GM21619 (cell line): ENCODE measurements at regions not wholly inside any gene's neighbourhood (a gene's known extent, or its start where the extent isn't known, plus 50 kb on each side); places are given as distances from the start of the nearest gene placed in this dataset.
A peak's percentile ranks its signal among the peaks of the same experiment; 100 is the strongest.

Experiments used
- ATAC-seq: cut with Tn5 transposase; IDR thresholded peaks from one replicate; pipeline ENCODE4 v1.9.1; 2021; ENCODE audit not compliant: unreplicated experiment

DNA sequence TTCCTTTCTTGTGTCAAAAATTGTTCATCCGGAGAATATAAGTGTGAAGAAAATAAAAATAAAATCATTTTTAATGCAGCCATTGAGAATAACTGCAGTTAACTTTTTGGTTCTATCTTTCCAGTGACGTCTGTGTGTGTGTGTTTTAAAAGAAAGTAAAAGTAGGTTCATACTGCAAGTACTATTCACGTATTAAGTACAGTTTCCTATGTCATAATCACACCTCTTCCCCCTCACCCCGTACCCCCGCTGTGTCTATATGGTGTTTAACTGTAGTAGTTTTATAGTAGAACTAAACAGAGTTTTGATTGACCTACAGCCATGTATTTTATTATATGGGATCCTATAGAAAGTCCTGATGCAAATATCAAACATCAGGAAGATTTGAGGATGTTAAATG lies 78.5 kb upstream of the CLCN4 start:
- ATAC-seq = no peak

DNA sequence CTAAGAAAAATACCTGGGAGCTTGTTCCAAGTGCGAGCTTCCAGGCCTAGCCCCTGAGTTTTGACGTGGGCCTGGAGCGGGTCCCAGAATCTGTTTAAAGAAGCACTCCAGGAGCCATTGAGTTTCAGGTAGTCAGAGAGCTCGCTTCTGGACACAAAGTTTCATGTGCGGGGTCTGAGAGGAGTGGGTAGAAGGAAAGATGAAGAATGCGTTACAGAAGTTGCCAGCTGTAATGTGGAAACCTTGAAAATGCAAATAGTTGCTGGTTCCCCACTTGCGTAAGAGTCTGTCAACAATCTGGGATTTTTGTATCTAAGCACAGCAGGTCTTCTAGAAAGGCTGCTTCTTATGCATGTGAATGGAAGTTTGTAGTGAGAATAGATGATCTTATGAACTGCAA lies 77.5 kb upstream of the CLCN4 start:
- no peak for ATAC-seq

DNA sequence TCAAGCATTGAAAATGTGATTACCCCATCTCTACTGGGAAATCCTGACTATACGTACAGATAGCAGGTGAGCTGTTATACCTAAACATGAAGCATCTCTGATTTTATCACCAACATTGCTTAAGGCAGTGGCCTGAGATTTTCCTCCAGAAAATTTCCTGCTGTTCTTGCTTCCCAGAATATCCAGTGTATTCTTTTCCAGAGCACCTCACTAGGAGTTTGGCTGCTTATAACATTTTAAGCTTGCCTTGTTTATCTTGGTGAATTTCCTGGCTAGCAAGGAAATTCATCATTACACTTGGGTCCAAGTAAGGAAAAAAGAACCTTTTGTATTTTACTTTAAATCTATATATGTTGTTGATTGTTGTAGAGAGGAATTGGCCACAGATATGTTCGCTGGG lies 73.0 kb upstream of the CLCN4 start:
- no peak for ATAC-seq

DNA sequence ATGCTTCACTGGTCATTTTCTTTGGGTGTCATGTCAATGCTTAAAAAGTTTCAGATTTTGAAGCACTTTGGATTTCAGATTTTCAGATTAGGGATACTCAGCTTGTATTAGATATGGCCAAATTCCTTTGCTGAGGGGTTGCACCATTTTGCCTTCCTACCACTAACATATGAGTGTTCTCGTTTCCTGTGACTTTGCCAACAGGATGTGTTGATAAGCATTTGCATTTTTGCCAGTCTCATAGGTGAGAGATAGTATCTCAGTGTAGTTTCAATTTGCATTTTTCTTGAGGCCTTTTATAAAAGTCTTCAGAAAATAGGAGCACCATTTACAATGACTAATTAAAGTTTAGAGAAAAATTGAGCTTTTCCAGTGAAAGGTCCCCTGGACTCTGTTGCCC lies 71.6 kb upstream of the CLCN4 start:
- ATAC-seq = no peak

DNA sequence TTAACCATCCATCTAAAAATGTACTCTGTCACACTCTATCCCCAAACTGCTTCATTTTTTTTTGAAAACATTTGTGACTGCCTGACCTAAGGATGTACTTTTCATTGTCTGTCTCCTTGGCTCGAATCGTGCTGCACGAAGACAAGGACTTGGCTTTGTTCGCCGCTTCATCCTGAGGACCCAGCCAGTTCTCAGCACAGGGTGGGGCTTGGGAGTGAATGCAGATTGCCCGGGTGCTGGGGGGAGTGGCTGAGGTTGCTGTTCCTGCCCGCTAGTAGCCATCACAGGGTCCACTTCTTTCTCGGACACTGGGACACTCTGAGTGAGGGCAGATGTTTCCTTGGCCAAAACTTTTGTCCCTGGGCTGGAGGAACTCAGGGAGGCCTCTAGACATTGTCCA lies 70.1 kb upstream of the CLCN4 start:
- ATAC-seq = no peak

DNA sequence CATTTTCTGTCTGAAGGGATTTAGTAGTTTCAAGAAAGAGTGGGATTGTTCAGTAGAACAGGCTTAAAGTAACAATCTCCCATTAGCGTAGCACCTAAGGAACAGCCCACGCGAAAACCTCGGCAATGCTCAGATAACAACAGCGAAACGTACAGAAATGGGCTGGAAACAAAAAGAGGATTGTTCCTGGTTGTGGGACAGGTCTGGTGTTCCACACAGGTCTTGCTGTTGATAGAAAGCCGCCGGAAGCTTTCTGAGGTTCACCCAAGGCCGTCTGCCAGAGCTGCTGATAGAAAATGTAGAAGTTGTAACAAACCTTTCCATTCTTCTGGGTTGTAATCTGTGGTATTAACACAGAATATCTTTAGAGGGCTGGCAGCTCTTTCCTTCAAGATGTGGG lies 69.4 kb upstream of the CLCN4 start:
- ATAC-seq = no peak

DNA sequence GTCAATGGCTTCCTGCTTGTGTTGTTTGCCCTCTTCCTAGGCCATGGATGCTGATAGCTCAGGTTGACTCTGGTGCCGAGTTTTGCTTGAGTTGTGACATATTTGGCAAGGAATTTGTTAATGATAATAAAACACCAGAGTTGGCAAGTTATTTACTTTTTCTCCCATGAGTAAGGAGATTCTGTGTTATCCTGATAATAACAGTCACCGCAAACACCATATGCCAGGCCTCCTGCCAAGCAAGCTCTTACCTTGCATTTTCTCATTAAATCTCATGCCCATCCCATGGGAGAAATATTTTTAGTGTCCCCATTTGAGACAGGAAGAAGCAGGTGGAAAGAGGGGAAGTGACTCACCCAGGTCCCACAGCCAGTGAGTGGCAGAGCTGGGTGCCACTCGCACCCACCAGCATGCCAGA lies 67.4 kb upstream of the CLCN4 start:
- no peak for ATAC-seq

DNA sequence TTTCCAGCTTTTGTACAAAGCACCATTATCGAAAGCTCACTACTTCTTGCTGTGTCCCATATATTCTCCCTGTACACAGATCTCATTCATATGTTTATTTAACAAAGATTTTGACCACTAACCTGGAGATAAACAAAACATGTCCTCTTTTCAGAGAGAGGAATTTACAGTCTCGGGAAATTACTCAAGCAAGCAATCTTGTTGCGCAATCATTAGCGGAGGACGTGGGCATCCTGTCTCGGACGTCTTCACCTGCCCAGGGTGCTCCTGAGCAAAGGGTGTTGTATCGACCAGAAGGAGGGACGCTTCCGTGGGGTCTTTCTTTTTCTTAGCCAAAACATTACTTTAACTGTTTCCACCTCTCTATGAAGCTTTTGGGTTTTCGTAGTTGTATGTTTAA lies 66.5 kb upstream of the CLCN4 start:
- no peak for ATAC-seq

DNA sequence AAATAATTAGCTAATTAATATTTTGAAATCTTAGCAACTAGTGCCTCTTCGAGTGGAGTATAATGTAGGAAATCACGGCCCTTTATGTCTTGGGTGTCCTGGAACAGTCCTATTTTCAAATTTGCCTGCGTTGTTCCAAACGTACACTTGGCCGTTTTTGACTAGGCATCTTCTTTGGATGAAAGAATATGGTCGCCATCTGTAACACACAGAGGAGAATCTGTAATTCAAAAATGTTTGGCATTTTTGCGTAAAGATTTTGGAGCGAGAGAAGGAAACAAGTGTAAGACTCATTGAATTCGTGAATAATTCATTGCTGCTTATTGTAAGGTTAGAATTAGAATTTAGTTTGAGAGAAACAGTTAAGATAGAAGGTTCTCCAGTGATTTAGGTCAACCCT lies 61.5 kb upstream of the CLCN4 start:
- no peak for ATAC-seq

DNA sequence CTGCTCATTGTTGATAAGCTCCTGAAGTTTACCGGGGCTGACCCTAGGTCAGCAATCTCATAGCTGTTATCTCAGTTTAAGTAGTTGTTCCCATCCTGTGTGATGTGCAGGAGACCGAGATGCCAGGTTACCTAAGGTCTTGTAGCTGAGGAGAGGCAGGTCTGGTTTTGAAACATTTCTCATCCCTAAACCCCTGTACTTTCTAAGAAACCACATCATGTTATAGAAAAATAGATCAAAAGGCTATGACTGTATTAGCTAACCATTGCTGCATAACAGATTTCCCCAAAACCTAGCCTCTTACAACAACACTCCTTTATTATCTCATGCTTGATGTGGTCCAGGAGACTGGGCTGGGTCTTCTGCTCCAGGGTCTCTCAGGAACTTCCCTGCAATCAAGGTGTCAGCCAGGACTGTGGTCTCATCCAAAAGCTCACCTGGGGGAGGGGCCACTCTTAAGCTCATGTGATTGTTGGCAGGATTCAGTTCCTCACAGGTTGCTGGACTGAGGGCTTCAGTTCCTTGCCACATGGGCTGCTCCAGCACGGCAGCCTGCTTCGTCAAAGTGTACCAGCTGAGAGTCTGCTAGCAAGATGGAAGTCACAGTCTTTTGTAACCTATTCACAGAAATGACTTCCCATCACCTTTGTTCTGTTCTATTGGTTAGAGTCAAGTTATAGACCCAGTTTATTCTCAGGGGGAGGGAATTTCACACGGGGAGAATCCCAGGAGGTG lies 60.9 kb upstream of the CLCN4 start:
- ATAC-seq = no peak

DNA sequence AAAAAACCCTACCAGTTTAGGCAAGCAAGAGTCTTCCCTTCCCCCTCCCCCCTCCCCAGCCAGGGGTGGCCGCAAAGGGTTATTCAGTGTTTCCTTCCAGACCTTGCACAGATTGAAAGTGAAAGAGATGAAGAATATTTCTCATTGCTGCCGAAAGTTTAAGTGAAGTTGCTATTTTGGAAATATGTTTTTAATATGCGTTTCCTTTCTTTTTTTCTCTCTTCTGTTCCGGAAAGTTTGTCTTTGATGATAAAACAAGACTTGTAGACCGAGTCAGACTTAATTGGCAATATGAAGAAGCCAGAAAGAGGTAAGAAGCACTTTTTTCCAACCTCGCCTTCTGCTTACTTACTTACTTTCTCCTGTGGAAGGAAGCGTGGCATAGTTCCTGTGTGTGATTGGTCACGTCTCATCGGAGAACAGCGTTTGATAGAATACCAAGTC lies 58.5 kb upstream of the CLCN4 start:
- peak; percentile 96 for ATAC-seq

DNA sequence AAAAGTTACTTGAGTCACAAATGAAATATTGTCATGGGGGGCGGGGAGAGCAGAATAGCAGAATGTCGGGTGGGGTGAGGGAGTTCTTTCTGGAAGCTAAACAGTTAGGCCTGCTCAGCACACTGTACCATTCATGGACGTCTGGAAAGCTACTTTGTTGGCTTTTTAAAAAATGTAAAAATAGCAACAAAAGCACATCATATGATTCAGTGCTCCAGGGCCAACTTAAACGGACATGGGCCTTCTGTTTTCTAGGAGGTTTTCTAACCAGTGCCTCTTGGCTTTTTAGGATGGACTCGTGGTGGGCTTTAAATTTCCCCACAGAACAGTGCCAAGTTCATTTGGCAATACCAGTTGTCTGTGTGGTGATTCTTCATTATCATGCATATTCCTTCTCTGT lies 57.4 kb upstream of the CLCN4 start:
- ATAC-seq = no peak

DNA sequence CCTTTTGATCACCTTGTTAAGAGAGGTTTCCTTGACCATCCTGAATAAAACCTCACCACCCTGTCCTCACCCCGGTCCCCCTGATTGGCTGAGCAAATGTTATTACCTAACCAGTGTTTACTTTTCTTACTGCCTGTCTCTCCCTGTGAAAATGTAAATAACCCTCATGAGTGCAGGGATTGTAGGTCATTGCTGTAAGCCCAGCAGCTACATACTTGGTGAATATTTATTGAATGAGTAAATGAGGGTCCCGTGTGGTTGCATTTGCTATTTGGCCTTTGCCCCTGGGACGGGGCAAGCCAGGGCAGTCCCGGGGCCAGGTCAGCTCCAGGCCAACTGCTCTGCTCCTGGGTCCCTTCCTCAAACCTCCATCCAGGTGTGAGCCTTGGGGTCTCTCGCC lies 55.5 kb upstream of the CLCN4 start:
- ATAC-seq = no peak

DNA sequence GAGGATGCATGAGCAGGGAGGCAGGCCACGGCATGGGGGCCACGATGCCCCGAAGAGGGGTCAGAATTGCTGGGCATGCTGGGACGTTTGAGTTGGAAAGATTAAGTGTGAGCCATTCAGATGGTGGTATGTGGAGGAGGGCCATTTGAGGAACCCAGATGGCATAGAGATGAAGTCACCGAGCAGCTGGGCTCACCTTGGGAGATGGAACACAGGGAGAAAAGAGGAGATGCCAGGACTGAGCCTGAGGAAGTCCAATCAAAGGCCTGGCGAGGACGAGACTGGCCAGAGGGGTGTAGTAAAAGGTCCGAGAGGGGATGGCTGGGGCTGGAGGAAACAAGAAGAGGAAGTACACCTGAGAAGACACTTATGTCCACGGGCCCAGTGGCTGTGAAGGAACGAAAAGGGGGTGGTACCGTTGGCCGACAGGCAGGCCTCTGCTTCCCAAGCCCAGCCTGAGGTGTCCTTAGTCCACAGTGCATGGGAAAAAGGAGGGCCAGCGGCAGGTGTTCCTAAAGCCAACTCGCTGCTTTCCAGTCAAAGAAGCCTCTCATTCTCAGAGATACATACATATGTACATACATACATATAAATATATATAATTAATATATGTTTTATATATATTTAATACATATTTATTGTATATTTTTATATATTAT lies 54.6 kb upstream of the CLCN4 start:
- ATAC-seq = no peak

DNA sequence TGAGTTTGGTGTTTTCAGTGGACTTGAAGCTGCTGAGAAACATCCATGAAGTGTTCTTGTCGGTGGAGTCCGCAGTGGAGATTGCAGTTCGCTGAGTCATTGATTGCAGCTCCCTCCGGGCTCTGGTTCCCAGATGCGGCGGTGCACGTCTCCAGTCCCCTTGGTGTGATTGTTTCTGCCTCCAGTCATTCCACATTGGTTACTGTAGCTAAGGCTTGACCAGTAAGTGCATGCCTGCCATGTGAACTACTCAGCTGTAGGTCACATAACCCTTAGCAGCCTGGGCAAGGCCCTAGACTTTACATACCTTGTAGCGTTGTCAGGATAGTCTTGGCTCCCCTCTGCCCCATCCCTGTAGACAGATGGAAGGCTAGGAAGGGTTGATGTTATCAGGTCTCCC lies 53.8 kb upstream of the CLCN4 start:
- ATAC-seq = no peak

DNA sequence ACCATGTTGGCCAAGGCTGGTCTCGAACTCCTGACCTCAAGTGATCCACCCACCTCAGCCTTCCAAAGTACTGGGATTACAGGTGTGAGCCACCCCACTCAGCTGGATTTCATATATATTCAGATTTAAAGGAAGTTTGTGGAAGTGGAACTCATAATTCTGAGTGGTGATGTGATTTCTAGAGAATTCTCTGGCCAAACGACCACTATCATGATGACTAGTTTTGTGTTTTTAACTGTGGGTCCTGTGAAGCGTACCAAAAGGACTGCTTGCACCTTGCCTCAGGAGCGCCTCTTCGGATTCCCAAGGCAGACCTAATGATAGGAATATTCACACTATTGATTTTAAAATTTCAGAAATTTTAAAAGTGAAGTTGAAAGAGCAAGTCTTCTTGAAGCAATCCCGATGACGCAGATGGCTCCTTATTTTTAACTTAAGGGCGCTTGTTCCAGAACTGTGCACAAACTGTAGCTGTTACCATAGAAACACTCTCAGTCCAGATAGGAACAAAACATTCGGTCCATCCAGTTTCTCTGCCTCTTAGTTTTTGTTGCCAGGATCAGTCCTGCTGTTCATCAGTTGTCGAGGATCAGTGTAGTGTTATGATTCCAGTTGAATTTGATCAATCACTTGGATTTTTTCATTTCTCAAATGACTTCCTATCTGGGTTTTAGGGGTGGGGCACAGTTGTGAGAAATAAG lies 51.7 kb upstream of the CLCN4 start:
- no peak for ATAC-seq

DNA sequence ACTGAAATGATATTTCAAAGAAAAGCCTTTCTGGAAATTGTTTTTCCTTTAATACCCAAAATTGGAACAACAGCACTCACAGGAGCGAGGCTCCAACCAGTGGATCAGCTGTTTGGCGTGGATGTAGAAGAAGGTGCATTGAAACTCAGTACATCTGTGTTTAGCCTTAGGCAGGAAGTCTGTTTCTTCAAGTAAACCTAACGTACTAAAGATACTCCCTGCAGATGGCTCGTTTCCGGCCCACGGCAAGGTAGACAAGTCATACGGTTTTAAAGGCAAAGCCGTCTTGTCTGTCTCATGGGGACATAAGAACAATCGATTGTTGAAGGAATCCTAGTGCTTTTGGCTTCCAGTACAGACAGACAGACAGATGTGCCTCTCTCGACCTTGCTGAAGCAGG lies 50.0 kb upstream of the CLCN4 start:
- peak; percentile 92 for ATAC-seq
